Smooth muscle cell (in vitro differentiated cells): ENCODE measurements at regions not wholly inside any gene's neighbourhood (a gene's known extent, or its start where the extent isn't known, plus 50 kb on each side); places are given as distances from the start of the nearest gene placed in this dataset.

ENCODE experiments used
- DNase-seq: peaks from one replicate; lab custom pipeline; 2025; ENCODE audit not compliant: unreplicated experiment; lab: John Stamatoyannopoulos, UW
- H2AFZ ChIP-seq: fragments of 200-600 bp; sonication (generic); 2 replicates; pipeline ENCODE4 v1.6.0; 2016; ENCODE audit warnings: antibody characterized with exemption, low read depth, mild to moderate bottlenecking
- H3F3A ChIP-seq: fragments of 200-600 bp; sonication (generic); 2 replicates; pipeline ENCODE4 v1.6.0; 2017; ENCODE audit warnings: antibody characterized with exemption, low read depth
- H3K27ac ChIP-seq: fragments of 200-600 bp; sonication (generic); 2 replicates; pipeline ENCODE4 v1.5.1; 2016; ENCODE audit warnings: low read depth, mild to moderate bottlenecking
- H3K27me3 ChIP-seq: fragments of 200-600 bp; sonication (generic); 2 replicates; pipeline ENCODE4 v1.6.1; 2016; ENCODE audit warnings: low read depth, mild to moderate bottlenecking
- H3K36me3 ChIP-seq: fragments of 200-600 bp; sonication (generic); 2 replicates; pipeline ENCODE4 v1.5.1; 2016; ENCODE audit warnings: low read depth
- H3K4me1 ChIP-seq: fragments of 200-600 bp; sonication (generic); 2 replicates; pipeline ENCODE4 v1.5.1; 2016; ENCODE audit warnings: low read depth
- H3K4me2 ChIP-seq: fragments of 200-600 bp; sonication (generic); 2 replicates; pipeline ENCODE4 v1.6.0; 2016; ENCODE audit warnings: mild to moderate bottlenecking
- H3K4me3 ChIP-seq: fragments of 200-600 bp; sonication (generic); 2 replicates; pipeline ENCODE4 v1.5.1; 2016; ENCODE audit warnings: mild to moderate bottlenecking
- H3K79me2 ChIP-seq: fragments of 200-600 bp; sonication (generic); 2 replicates; pipeline ENCODE4 v1.6.0; 2016; ENCODE audit warnings: low read depth, mild to moderate bottlenecking
- H3K9ac ChIP-seq: fragments of 200-600 bp; sonication (generic); 2 replicates; pipeline ENCODE4 v1.6.0; 2016; ENCODE audit warnings: low read depth
- H3K9me3 ChIP-seq: fragments of 200-600 bp; sonication (generic); replicated peaks from 2 replicates; pipeline ENCODE4 v1.5.1; 2016; ENCODE audit warnings: low read depth
- H4K20me1 ChIP-seq: fragments of 200-600 bp; sonication (generic); 2 replicates; pipeline ENCODE4 v1.6.0; 2016; ENCODE audit warnings: low read depth
- CTCF ChIP-seq: fragments of 200-600 bp; sonication (generic); IDR thresholded peaks from 2 replicates; pipeline ENCODE4 v1.5.1; 2017; ENCODE audit warnings: borderline replicate concordance, mild to moderate bottlenecking, antibody characterized with exemption; ENCODE audit not compliant: insufficient read depth, poor library complexity, severe bottlenecking
- WGBS: methylation state at CpG from one replicate; pipeline ENCODE4 v1.1.7; 2016; ENCODE audit warnings: low lambda C conversion rate; 5-methylcytosine and 5-hydroxymethylcytosine counted together

- H3F3A ChIP-seq = no peaks in the 10 kb centered on the region
- H3K4me3 ChIP-seq = no peak overlapping the region
- H3K9me3 ChIP-seq = no peaks in the 10 kb centered on the region
- H3K36me3 ChIP-seq = no peaks in the 10 kb centered on the region
- no peaks in the 10 kb centered on the region for H4K20me1 ChIP-seq
- H3K27ac ChIP-seq = no peak overlapping the region
- TF ChIP-seq CTCF = no peak
- H3K4me1 ChIP-seq = no peaks in the 10 kb centered on the region
- no peak overlapping the region for H3K9ac ChIP-seq
- H3K79me2 ChIP-seq = no peaks in the 10 kb centered on the region
- no peaks in the 10 kb centered on the region for H3K27me3 ChIP-seq
- no peak overlapping the region for H3K4me2 ChIP-seq
- no peak for DNase-seq
- peak overlapping the region; percentile 44 for H2AFZ ChIP-seq
- WGBS = 64% methylated on average over 2 of the region's 2 CpGs
Measured at GRCh38 chr11:23111527-23111926, 251.3 kb upstream of the CCDC179 start.

GRCh38 chr11:23112390-23112789 lies 252.1 kb upstream of the CCDC179 start:
- TF ChIP-seq CTCF = no peak
- no peak overlapping the region for H3K27ac ChIP-seq
- no peaks in the 10 kb centered on the region for H4K20me1 ChIP-seq
- H2AFZ ChIP-seq = peak overlapping the region; percentile 41
- H3F3A ChIP-seq = no peaks in the 10 kb centered on the region
- H3K4me1 ChIP-seq = no peaks in the 10 kb centered on the region
- no peak overlapping the region for H3K4me3 ChIP-seq
- H3K9ac ChIP-seq = no peak overlapping the region
- H3K4me2 ChIP-seq = no peak overlapping the region
- no peaks in the 10 kb centered on the region for H3K27me3 ChIP-seq
- H3K36me3 ChIP-seq = no peaks in the 10 kb centered on the region
- no peak for DNase-seq
- WGBS = 63% methylated on average over 4 of the region's 4 CpGs
- no peaks in the 10 kb centered on the region for H3K79me2 ChIP-seq
- no peaks in the 10 kb centered on the region for H3K9me3 ChIP-seq

- H3K9me3 ChIP-seq = peaks cover 4% of the 10 kb centered on the region
- H3K4me3 ChIP-seq = no peak overlapping the region
- no peaks in the 10 kb centered on the region for H3K36me3 ChIP-seq
- H3K4me2 ChIP-seq = no peak overlapping the region
- DNase-seq = no peak
- WGBS = 42% methylated on average over 10 of the region's 10 CpGs
- TF ChIP-seq CTCF = peak; percentile 84
- H4K20me1 ChIP-seq = no peaks in the 10 kb centered on the region
- H3K79me2 ChIP-seq = no peaks in the 10 kb centered on the region
- H3K9ac ChIP-seq = no peak overlapping the region
- H3K4me1 ChIP-seq = no peaks in the 10 kb centered on the region
- H2AFZ ChIP-seq = no peak overlapping the region
- no peaks in the 10 kb centered on the region for H3K27me3 ChIP-seq
- H3K27ac ChIP-seq = no peak overlapping the region
- no peaks in the 10 kb centered on the region for H3F3A ChIP-seq
Measured at GRCh38 chr11:23112987-23113886, 253.0 kb upstream of the CCDC179 start.

DNA sequence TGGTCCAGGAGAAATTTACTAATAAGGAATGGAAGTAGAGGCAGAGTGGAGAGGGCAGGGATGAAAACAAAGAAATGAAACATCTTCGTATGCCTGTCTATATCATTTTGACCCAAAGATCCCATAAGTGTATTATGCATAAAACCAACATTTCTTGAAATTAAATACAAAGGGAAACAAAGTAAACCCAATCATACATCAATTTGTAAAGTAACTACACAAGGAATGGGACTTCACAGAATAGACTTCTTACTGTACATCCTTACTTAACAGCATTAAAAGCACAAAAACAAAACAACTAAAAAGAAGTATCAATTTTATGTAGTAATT lies 253.6 kb upstream of the CCDC179 start:
- H3K4me1 ChIP-seq = no peaks in the 10 kb centered on the region
- DNase-seq = no peak
- no peak overlapping the region for H3K4me3 ChIP-seq
- no peaks in the 10 kb centered on the region for H4K20me1 ChIP-seq
- H3K27me3 ChIP-seq = no peaks in the 10 kb centered on the region
- H3K9me3 ChIP-seq = peaks cover 4% of the 10 kb centered on the region
- no peaks in the 10 kb centered on the region for H3K36me3 ChIP-seq
- no peaks in the 10 kb centered on the region for H3K79me2 ChIP-seq
- no peak overlapping the region for H3K9ac ChIP-seq
- WGBS = 8% methylated on average over 1 of the region's 1 CpG
- no peak overlapping the region for H3K27ac ChIP-seq
- TF ChIP-seq CTCF = no peak
- no peaks in the 10 kb centered on the region for H3F3A ChIP-seq
- no peak overlapping the region for H3K4me2 ChIP-seq
- no peak overlapping the region for H2AFZ ChIP-seq
